Pons (tissue), 1 donor: ENCODE measurements at regions not wholly inside any gene's neighbourhood (a gene's known extent, or its start where the extent isn't known, plus 50 kb on each side); places are given as distances from the start of the nearest gene placed in this dataset.
"Not testable (repeated sequence)": the region's sequence is repeated elsewhere in the genome, so short reads cannot be mapped to it uniquely, and the experiment has no call there.

Experiments used
- DNase-seq: peaks from one replicate; pipeline ENCODE4 v3.0.0-alpha.2; 2016; ENCODE audit warnings: low spot score

DNA sequence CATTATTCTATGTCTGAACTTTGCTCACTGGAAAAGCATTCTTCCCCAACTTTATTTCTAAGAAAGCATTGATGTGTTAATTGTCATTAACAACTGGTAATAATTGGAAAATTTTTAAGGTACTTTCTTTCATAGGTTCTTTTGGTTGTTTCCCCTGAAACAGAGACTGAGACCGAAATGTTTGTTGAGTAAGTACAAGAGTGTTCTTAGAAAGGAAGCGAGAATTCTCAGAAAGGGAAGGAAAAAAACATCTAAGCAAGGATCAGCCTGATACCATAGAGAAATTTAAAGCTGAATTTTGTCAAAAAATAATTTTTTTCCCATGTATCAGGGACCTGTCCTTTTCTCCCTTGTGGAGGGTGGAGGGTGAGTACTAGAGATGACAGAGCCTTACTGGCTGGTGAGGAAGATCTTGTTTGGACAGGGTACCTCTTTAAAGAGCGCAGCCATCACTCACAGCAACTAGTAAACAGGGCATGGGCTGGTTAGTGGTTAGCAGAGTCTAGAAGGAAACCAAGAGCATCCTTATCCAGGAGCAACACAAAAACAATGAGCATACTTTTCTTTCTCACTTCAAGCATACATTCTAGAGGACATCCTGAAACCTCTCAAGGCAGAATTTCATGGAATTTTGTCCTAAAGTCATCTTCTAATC, 898.5 kb downstream of the DNAH5 start:
- no peak for DNase-seq

DNA sequence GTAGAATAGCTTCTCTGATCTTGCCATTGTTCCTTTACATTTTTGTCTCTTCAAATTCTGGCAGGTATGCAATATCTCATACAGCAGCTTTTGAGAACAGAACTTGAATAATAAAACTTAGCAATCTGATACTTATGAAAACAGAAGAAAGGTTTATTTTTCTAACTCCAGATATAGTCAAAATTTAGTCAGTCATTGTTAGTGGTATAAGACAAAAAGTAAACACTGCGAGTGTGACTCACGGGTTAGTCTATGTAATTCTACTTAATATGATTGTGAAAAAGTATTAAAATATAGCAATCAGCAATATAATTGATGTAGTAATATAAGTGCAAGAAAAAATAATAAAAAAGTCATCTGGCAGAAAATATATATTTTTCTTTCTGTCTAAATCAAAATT, 910.4 kb downstream of the DNAH5 start:
- no peak for DNase-seq

DNA sequence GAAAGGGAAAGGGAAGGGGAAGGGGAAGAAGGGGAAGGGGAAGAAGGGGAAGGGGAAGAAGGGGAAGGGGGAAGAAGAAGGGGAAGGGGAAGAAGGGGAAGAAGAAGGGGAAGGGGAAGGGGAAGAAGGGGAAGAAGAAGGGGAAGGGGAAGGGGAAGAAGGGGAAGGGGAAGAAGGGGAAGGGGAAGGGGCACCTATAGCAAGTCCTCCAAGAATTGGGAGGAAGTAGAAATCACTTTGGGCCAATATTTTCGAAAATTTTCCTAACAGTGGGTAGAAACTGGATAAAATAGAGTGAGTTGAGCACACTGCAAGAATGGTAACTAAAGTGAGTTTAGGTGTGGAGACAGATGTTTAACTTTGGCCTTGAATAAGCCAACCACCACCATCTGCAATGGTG, 915.3 kb downstream of the DNAH5 start:
- no peak for DNase-seq

DNA sequence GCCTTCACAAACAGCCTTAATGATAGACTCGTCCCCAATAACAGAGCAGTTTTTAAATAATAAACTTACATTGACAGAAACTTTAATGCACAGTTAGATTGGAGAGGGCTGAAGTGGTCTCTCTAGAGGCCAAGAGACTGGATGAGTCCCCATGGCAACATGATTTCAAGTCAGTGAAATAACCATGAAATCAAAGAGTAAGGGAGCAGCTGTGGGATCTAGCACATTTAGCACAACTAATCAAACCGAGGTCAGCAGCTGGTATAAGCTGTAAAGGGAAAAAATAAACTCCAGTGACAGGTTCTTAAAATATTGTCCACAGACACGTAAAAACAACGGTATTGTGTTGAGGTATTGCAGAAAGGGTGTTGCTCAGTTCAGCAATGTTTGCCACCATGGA, 916.6 kb downstream of the DNAH5 start:
- no peak for DNase-seq

DNA sequence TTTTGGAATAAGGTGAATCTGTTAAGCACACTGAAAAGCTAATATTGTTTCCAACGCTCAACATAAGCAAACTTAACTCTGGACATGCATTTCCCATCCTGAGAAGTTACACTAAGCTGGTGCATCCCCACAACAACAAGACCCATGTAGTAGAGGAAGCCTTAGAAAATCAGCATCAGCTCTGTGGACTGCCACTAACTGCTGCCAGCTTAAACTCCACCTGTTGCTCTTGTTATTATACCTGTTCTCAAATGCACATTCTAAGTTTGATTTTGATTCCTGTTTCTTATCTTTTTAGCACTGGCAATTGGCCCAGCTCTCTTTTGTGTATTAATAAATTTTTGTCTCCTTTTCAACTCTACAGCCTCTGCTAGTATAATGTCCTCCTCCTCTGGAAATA, 924.8 kb downstream of the DNAH5 start:
- no peak for DNase-seq

DNA sequence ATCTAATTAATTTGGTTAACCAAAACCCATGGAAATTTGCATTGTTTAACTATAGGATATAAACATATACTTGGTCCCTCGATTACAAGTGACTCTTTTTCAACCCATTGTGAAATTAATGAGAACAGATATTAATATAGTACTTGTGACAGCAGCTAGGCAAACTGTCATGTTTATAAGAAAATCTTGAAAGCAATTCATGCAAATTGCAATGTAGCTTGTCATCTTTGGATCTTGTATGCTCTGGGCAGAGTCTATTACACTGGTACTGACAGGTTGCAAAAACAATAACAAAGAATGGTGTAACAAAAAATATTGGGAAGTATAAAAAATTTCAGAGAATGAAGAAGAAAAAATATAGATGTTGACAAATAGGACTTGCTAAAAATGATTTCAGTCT, 941.0 kb downstream of the DNAH5 start:
- no peak for DNase-seq

DNA sequence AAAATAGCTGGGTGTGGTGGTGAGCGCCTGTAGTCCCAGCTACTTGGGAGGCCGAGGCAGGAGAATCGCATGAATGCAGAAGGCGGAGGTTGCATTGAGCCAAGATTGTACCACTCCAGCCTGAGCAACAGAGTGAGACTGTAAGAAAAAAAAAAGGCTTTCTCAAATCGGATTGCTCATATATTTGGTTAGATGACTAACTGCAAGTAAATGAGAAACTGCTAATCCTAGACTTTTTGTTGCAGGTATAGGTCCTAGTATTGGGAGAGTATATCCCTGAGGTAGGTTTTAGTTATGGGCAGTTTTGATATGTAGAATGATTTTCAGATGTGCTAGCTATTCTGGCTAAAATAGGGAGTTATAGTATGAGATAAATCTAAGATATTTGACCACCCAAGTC, 944.8 kb downstream of the DNAH5 start:
- no peak for DNase-seq

DNA sequence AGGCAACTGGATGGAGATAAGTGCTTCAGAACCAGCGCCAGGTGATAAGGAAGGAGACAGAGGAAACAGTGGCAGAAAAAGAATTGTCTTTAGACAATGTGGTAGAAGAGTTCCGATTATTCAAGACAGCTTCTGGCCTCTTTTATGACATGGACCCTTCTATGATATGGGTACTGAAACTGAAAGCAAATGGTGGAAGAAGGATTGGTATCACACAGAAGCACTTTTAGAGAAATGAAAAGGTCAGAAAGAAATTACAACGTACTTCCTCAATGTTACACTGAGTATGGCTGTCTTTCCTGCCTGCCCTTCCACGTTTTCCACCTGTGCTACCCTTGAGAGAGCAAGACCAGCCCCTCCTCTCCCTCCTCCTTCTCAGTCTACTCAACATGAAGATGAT, 959.3 kb downstream of the DNAH5 start:
- no peak for DNase-seq

DNA sequence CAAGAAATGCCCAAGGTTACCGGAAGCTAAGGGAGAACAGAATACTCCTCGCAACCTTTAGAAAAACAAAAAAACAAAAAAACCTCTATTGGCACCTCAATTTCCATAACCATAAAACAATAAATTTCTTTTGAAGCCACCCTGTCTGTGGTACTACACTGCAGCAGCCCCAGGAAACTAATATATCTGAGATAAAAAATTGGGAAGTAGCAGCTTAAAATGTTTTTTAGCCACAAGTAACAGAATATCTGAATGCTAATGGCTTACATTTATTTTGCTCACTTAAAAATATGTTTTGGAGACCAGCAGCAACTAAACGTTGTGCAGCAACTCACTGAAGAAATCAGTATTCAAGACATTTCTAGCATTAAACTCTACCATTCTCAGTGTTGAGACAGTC, 969.6 kb downstream of the DNAH5 start:
- DNase-seq: no peak

DNA sequence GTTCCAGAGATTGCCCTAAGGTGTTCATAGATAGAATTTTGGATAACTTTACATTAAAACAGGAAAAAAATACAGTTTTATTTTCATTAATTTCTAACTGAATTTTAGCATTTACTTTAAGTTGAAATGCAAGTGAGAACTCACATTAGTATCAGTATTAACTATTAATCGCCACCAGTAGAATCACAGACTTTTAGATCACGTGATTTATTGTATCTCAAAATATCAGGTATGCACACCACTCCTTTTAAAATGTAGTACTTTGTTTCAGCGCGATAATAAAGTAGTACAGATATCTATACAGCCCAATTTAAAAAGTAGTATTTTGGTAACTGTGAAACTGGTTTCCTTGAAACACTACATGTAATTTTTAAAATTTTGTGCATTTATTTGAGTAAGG, 978.7 kb downstream of the DNAH5 start:
- DNase-seq: no peak

DNA sequence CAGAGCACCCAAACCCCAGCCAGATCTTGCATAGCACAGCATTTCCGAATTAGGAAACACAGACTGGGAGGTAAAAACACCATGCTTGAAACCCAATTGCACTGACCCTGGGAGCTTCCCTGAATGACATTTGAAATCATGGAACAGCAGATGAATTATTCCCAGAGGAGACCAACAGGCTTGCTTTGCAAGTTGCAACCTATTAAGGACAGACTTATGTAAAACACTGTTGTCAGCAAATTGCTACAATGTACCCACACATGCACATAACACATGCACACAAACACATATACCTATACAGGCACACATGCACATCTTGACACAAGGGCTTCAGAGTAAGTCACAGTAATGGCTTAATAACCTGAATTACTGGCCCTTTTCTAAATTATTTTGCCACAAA, 984.8 kb downstream of the DNAH5 start:
- no peak for DNase-seq

DNA sequence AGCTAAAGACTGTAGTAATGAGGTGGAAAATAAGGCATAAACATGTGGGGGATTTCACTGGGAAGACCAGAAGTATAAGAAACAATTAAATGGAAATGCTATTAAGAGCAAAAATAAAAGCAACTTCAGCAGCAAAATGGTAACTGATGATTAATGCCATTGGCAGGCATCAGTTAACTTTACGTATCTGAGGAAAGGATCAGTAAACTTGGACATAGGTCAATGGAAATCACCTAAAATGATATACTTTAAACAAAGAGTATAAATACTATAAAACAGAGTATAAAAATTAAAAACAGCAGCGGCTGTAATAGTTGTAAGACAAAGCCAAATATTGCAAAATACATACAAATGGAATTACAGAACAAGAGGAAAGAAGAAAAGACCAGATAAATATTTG, 992.1 kb downstream of the DNAH5 start:
- no peak for DNase-seq

DNA sequence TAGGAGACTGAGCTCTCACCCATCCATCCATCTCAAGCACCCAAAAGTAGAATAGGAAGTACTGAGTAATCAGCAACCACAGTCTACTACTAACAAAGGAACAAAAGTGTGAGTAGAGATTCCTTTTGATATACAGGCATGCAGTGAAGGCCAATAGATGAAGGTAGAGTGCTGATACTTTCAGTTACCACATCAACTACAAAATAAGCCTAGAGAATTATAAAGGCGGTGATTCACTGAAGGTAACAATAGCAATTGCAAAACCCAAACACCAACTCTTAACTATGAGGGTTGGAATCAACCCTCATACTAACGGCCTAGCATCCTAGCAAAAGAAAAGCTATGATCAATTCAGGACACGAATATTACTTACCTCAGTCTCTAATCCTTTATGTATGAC, 992.6 kb downstream of the DNAH5 start:
- no peak for DNase-seq

DNA sequence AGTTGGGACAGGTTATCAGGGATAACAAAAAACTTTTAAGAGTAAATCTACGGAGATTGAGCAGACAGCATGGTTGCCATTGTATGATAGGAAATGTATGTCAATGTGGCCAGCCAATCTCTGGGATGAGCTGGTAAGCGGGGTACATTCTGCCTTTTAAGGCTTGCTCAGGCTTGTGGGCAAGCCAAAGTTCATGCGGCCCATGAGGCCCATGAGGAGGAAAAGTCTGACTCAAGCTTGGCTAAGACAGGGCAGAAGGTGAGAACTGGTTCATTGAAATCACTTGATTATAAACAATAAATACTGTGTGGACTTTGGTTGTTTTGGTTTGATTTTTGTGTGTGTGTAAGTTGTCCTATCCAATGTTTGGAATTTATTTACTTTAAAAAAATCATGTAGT, 997.1 kb downstream of the DNAH5 start:
- no peak for DNase-seq

DNA sequence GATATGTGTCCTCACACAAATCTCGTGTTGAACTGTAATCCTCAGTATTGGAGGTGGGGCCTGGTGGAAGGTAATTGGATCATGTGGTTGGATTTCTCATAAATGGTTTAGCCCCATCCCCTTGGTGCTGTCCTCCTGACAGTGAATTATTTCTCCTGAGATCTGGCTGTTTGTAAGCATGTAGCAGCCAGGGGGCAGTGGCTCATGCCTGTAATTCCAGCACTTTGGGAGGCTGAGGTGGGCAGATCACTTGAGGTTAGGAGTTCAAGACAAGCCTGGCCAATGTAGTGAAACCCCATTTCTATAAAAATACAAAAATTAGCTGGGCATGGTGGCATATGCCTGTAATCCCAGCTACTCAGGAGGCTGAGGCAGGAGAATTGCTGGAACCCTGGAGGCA, 999.0 kb downstream of the DNAH5 start:
- DNase-seq: not testable (repeated sequence)

DNA sequence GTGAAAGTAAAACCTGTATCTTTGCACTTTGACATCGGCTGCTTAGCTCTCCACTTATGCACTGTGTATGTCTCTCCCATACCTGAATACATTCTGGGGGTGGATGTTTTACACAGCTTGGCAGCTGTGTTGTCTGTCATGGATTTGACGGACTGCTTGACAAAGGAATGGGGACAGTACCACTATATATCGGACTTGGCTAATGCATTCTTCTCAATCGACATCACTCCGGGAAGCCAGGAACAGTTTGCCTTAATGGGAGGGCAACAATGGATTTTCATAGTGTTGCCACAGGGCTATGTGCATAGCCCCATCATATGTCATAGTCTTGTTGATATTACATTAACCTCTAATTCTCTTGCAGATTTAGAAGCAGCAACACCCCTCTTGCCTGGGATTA, 1008.3 kb downstream of the DNAH5 start:
- DNase-seq: no peak

DNA sequence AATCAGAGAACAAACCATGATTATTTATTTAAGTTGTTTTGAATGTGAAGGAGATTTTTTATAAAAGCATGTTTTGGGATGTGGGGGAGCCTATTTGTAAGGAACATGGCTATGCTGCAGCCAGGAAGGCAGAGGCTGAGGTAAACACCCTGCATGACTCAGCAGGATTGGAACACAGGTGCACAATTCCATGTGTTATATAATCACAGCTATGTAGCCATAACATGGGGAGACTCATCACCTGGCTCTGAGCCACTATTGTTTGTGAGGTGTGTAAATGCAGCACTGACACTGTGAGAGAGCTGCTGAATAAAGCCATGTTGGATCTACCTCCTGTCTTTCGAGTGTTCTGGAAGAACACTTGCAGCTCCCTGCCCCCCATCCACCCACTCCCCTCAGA, 1009.8 kb downstream of the DNAH5 start:
- no peak for DNase-seq

DNA sequence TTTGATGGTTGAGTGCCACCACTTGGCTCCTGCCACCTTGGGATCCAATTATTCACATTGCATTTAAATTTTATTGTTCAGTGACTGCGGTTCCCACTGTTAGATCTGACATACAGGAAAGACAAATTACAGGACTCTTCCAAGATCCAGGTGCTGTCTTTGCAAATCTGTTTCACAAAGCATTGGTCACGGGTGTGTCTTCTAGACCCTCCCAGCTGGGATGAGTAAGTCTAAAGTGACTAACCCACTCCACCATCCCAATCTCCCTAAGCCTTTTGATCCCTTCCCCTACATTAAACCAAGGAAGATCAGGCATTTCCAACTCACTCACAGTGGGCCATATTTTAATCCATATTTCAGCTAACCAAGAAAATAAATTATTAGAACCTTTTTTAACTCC, 1016.3 kb upstream of the CTNND2 start:
- DNase-seq: no peak

DNA sequence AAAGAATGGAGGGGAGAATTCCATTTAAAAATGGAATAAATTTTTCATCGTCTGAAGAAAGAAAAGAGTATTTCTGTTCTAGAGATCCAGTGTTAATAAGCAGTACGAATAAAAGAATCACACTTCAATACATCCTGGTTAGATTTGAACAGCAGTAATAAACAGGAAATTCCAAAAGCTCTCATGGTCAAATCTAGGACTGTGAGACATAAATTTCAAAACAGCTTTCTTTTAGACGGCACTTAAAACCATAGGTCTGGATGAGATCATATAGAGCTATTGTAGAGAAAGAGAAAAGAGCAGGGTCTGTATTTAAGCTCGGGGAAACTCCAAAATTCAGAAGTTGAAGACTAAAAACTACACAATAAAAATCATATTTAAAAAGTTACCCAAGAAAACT, 1006.9 kb upstream of the CTNND2 start:
- no peak for DNase-seq

DNA sequence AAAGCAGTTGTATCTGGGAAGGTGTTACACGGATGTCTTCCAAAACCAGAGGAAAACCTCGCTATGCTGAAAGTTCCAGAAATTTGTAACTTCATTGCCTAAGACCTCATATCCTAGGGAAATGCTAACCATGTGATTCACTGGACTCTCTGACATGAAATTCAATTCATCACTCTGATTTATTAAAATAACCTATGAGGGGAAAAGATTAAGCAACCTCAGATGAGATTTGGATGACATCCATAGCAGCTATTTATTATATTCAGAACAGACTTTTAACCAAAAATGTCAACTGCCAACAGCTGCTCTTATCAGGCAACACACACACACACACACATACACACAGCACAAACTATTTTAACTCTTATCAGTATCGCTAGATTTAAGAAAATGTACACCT, 1006.4 kb upstream of the CTNND2 start:
- DNase-seq: no peak

DNA sequence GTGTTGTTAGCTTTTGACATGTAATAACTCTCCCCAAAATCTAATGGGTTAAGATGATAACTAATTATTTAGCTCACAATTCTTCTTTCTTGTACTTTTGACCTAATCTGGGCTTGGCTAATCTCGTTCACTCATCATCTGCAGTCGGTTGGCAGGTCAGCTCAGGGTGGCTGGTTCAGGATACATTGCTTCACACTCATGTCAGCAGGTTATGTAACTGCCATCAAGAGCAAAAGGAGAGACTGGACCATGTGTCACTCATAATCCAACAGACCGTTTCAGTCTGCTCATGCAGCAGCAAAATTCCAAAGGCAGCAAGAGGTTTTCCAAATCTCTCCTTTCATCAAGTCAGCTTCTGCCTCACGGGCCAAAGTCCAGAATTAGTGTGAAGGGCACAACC, 998.4 kb upstream of the CTNND2 start:
- peak; percentile 3 for DNase-seq

DNA sequence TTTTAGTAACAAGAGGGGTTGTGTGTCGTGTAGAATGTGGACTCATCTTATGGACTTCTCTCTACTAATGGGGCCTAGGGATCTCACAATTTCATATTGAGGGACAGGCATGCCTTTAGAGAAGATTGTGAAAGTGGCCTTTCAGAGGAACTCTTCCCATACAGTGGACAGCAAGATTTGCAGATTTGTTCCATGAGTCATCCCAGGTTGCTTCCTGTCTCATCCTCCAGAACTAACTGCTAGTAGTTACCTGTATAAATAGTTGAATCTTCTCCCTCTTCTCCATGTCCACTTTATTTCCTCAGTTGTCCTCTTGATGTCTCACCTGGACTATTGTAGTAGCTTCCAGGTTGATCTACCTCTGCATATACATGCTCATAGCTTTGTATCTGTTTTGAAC, 997.5 kb upstream of the CTNND2 start:
- no peak for DNase-seq

DNA sequence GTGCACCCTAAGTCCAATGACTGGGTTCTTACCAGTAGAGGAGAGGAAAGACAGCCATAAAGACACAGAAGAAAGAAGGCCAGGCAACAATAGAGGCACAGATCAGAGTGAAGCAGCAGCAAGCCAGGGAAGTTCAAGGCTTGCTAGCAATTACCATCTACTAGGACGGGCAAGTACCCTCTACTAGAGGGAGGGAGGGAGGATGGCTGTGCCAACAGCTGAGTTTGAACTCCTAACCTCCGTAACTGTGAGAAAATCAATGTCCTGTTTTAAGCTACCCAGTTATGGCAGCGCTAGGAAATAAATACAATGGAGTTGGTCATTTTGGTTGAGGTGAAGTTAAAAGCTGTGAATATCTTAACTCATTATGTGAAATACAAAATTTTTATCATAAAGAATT, 991.8 kb upstream of the CTNND2 start:
- no peak for DNase-seq

DNA sequence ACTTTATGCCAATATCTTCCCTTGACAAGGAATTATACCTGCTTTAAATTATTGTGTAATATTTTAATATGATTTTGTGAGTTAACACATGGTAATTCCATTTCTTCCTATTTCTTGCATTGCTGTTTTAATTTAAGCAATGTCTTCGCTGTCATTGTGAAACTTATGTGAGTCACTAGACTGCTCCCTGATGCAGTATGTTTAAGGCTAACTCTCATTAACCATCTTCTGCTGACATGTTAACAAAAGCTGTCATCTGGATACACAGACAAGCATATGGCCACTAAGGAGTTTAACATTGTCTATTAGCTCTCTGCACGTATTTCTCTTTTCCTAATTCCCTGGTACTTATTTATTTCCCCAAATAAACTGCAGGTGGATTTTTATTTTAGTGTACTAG, 980.8 kb upstream of the CTNND2 start:
- no peak for DNase-seq

DNA sequence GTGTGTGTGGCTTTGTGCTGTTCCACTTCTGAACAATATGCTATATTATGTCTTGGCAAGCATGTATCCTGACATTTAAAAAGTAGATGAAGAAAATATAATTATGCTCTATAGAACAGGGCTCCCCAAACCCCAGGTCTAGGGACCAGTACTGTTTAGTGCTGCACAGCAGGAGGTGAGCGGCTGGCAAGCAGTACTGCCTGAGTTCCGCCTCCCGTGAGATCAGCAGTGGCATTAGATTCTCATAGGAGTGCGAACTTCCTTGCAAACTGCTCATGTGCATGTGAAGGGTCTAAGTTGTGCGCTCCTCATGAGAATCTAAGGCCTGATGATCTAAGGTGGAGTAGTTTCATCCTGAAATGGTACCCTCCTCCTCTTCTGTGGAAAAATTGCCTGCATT, 979.1 kb upstream of the CTNND2 start:
- DNase-seq: no peak
